HG02840 (cell line): ENCODE measurements at regions not wholly inside any gene's neighbourhood (a gene's known extent, or its start where the extent isn't known, plus 50 kb on each side); places are given as distances from the start of the nearest gene placed in this dataset.

ENCODE experiments used
- ATAC-seq: cut with Tn5 transposase; IDR thresholded peaks from one replicate; pipeline ENCODE4 v1.9.1; 2021; ENCODE audit warnings: mild to moderate bottlenecking, moderate library complexity, moderate number of reproducible peaks; ENCODE audit not compliant: unreplicated experiment, low FRiP score

GRCh38 chr2:192357217-192357616 lies 162.5 kb upstream of the TMEFF2 start:
- ATAC-seq = no peak

- no peak for ATAC-seq
Measured at GRCh38 chr2:192354512-192355244, 159.9 kb upstream of the TMEFF2 start.

GRCh38 chr2:192347542-192347941 lies 152.8 kb upstream of the TMEFF2 start:
- no peak for ATAC-seq

GRCh38 chr2:192345287-192345686 lies 150.6 kb upstream of the TMEFF2 start:
- no peak for ATAC-seq

GRCh38 chr2:192333642-192334041 lies 138.9 kb upstream of the TMEFF2 start:
- no peak for ATAC-seq

GRCh38 chr2:192328297-192328696 lies 133.6 kb upstream of the TMEFF2 start:
- no peak for ATAC-seq

GRCh38 chr2:192327576-192327975 lies 132.8 kb upstream of the TMEFF2 start:
- ATAC-seq = no peak

- no peak for ATAC-seq
Measured at GRCh38 chr2:192315543-192315942, 120.8 kb upstream of the TMEFF2 start.

- ATAC-seq = no peak
Measured at GRCh38 chr2:192314800-192315481, 120.2 kb upstream of the TMEFF2 start.

- ATAC-seq = no peak
Measured at GRCh38 chr2:192313773-192314172, 119.0 kb upstream of the TMEFF2 start.

GRCh38 chr2:192311701-192312460 lies 117.1 kb upstream of the TMEFF2 start:
- no peak for ATAC-seq

GRCh38 chr2:192307530-192307929 lies 112.8 kb upstream of the TMEFF2 start:
- ATAC-seq = no peak

- ATAC-seq = no peak
Measured at GRCh38 chr2:192298664-192299063, 103.9 kb upstream of the TMEFF2 start.

- no peak for ATAC-seq
Measured at GRCh38 chr2:192292478-192292877, 97.7 kb upstream of the TMEFF2 start.

- no peak for ATAC-seq
Measured at GRCh38 chr2:192288295-192288694, 93.6 kb upstream of the TMEFF2 start.

- no peak for ATAC-seq
Measured at GRCh38 chr2:192286093-192286701, 91.5 kb upstream of the TMEFF2 start.

- no peak for ATAC-seq
Measured at GRCh38 chr2:192283450-192283849, 88.7 kb upstream of the TMEFF2 start.

- no peak for ATAC-seq
Measured at GRCh38 chr2:192278701-192279100, 84.0 kb upstream of the TMEFF2 start.

- no peak for ATAC-seq
Measured at GRCh38 chr2:192277494-192278109, 82.9 kb upstream of the TMEFF2 start.

GRCh38 chr2:192275632-192276031 lies 80.9 kb upstream of the TMEFF2 start:
- ATAC-seq = no peak

- no peak for ATAC-seq
Measured at GRCh38 chr2:192267484-192267883, 72.8 kb upstream of the TMEFF2 start.
